Hematopoietic multipotent progenitor cell treated with erythropoietin and hydrocortisone succinate and interleukin-3 and kit ligand, for 8 days (in vitro differentiated cells): ENCODE measurements at regions not wholly inside any gene's neighbourhood (a gene's known extent, or its start where the extent isn't known, plus 50 kb on each side); places are given as distances from the start of the nearest gene placed in this dataset.
A peak's percentile ranks its signal among the peaks of the same experiment; 100 is the strongest.
"Not testable (repeated sequence)": the region's sequence is repeated elsewhere in the genome, so short reads cannot be mapped to it uniquely, and the experiment has no call there.

Experiments
- DNase-seq: peaks from one replicate; pipeline ENCODE4 v3.0.0-alpha.2; 2015

DNA sequence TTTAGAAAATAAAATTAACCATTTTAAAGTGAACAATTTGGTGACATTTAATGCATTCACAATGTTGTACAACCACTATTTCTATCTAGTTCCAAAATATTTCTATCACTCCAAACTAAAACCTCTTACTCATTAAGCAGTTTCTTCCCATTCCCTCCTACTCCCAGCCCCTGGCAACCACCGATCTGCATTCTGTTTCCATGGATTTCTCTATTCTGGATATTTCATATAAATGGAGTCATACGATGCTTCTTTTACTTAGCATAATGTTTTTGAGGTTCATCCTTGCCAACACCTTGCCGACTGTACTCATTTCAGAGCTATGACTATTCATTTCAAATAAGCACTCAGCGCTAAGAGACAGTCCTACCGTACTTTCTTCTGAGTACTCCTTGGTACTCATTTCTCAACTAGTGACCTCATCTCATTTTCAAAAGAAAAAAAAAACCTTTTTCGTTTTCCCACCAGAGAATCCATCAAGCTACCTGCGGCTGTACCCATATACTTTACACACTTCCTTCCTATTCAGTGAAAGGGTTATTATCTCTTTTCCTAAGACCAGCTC is 259.2 kb downstream of the UTRN start:
- DNase-seq = no peak

DNA sequence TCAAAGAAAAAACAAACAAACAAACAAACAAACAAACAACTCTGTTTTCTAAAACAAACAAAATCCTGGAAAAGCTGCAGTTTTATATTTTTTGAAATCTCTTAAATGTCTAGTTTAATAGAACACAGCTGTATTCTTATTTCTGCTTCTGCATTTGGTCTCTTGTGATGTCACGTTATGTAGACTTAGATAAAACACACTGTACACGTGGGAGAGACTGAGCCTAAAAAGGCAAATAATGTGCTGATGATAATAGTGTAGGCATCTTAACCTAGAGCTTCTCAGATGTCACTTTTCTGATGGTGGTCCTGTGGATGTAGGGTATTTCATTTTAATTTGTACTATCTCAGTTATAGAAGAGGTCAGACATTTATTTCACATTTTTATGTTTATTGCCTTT is 261.7 kb downstream of the UTRN start:
- no peak for DNase-seq

DNA sequence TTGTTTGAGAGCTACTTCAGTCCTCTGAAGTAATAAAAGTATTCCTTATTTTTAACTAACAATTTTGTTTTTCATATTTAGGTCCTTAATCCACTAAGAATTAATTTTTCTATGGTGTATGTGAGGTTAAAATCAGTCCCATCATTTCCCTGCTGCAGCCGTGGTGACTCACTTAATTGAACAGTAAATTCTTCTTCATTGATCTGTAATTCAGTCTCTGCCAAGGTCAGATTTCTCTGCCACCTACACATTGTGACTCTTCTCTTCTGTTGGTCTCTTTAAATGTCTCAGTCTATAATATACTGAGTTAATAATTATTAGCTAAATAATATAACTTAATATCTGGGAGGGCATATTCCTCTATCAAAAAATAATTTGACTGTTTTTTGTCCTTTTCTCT is 262.3 kb downstream of the UTRN start:
- no peak for DNase-seq

DNA sequence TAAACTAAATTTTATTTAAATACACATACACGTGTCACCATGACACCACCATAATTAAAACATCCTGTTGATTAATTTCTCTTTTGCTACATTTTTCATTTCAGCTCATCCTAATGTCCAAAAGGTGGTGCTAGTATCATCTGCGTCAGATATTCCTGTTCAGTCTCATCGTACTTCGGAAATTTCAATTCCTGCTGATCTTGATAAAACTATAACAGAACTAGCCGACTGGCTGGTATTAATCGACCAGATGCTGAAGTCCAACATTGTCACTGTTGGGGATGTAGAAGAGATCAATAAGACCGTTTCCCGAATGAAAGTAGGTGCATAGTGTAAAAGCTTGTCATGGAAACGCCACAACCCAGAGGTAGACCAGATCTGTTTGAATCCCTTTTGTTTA is 263.4 kb downstream of the UTRN start:
- DNase-seq = no peak

DNA sequence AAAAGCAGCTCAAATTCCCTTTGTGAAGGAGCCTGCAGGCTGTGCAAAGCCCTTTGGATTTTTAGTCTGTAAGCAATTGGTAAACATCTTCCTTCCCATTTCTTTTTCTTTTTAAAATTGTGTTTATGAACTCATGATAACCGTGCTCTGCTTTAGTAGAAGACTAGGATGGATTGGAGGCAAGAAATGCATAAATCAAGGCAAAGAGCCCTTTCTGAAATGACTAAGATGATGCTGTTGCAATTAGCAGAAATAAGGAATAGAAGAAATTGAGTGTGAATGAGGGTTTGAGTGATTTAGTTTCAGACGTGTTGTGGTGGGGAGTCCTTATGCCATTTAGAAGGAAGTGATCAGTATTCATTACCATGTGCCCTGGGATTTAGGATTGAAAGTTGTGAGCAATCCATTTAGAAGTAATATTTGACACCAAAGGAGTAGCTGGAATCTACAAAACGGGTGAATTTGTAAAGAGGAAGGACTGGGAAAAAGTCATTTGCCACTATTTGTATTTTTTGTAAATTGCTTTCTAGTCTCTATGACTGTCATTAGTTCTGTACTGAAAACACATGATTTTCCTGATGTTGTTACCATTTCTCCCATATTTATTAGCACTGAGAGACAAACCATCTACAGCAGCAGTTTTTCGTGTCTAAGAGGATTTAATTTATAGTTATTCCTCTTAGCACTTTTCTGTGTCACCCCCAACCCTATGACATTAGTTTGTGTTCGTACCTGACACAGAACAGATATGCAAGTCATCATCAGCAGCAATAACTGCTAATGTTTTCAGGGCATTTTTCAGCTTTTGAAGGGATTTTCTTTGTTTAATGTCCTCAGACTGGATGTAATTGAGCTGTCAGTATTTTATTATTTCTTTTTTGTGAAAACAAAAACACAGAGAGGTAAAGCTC is 265.0 kb downstream of the UTRN start:
- DNase-seq = no peak

DNA sequence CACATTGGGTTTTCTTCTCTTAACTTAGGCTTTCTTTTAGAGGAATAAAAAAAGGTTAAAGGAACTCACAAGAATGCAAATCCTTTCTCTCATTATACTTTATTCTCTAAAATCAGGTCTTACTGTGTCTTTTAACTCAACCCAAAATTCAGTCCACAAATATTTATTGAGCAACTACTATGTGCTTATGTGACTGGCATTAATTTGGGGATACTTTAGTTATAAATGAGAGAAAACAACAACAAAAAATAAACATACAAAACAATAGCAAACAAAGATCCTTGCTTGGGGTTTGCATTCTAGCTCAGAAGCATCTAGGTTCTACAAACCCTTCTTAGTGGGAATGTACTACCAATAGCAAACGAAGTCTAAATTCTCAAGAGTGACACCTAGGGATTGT is 266.2 kb downstream of the UTRN start:
- DNase-seq = no peak

DNA sequence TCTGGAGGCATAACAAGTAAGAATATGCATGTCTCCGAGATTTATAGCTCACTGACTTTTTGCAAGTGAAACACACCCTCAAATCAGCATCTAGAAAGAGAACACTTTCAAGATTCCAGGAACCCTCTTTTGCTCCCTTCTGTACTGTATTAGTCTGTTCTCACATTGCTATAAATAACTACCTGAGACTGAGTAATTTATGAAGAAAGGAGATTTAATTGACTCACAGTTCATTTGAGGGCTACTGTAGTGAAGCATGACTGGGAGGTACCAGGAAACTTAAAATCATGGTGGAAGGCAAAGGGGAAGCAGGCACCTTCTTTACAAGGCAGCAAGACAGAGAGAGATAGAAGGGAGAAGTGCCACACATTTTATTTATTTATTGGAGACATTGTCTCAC is 269.9 kb downstream of the UTRN start:
- DNase-seq = no peak

DNA sequence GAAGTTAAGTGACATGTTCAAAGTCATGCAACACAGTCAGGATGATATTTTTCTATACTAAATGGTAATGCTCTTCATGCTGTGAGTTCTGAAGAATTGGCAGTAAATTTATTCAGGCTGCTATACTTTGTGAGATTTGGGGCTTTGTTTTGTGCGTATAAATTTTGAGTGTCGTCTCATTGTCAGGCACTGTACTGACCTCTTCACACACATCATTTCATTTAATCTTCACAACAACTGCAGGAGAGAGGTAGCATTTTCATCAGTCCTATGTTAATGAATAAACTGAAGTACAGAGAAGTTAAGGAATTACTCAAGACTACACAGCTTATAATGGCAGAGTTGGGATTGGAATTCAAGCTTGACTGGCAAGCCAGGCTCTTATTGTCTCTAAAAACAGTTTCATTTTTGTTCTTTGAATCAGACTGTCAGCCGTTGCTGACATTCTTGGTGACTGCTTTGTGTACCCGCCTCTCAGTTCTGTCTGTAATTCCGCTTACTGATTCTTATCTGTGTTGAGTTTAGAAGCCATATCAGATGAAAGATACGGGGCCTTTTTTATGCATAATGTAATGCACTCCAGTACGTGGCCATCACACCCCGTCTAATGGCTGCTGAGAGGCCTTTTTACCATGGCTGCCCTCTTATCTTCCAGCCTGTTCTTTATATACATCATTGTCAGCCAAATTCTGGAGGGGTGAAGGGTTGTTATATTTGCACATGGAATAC is 274.9 kb downstream of the UTRN start:
- no peak for DNase-seq

DNA sequence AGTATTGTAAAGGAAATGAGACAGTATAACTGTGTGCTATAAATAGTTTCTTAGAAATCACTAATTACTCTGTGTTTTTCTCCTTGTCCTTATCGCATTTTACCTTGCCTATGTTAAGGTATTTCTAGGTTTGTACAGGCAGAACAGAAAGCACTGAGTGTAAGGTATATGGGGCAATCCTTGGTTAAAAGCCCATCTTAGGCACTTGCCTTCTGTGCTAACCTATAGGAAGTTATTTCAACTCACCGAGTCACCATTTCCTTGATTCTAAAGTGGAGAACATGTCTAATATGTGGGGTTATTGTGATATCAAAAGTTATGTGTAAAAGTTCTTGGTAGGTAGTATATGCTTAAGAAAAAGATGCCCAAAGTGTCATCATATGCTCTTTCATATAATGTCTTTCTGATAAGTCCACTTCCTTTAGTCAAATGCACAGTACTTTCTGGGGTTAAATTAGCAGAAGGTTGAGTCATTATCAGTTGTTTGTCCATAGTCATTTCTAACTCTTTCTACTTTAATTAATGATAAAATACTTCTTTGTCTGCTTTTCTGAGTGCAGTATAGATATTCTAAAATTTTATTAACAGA is 276.4 kb downstream of the UTRN start:
- no peak for DNase-seq

DNA sequence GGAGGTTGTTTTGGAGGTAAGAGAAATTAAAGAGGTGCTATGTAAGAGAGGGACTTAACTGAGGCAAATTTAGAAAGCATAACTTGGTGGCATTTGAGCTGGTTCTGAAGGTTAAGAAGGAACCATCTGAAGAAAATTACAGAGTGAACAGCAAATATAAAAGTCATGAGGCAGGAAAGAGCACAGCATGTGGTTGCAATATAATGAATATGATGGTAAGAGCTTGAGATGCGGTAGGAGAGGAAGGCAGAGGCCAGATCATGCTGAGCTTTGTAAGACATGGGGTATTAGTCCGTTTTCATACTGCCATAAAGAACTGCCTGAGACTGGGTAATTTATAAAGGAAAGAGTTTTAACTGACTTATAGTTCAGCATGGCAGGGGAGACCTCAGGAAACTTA is 279.1 kb downstream of the UTRN start:
- no peak for DNase-seq

DNA sequence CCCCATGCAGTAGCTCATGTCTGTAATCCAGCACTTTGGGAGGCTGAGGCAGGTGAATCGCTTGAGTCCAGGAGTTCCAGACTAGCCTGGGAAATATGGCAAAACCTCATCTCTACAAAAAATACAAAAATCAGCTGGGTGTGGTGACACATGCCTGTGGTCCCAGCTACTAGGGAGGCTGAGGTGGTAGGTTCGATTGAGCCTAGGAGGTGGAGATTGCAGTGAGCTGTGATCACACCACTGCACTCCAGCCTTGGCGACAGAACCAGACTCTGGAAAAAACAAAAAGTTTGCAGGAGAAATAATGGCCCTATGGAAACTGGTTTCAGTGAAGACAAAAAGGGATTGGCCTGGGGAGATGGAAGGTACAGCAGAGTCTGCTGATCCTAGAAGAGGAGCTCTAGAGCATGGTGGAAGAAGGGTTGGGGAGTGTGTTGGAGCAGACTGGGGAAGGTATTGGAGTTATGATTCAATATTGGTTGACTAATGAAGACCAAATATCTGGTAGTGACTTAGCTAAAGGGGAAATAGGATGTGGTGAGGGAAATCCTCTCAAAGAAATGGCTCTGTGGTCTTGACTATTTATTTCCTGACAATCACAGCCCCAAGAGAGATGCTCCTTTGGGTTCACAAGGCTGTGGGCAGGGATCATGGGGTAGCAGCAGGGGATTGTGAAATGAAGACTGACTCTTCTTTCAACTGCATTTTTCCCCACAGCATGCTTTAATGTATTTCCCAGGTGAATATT is 281.9 kb downstream of the UTRN start:
- no peak for DNase-seq

DNA sequence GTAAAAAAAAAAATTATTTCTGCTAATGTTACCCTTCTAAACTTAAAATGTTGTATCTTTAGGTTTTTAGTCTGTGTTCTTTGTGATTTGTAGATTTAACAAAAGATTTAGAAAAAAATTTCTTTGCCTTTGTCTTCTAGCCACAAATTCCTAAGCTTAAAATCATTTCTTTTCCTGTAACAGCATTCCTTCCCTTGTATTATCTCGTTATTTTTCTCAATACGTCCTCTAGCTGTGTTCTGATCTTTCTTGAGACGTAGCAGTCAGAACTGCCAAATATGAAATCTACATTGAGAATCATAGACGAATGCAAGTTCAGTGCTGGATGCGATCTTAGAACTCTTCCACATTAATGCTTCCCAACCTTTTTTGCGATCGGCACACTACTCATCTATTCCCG is 283.1 kb downstream of the UTRN start:
- DNase-seq = no peak

DNA sequence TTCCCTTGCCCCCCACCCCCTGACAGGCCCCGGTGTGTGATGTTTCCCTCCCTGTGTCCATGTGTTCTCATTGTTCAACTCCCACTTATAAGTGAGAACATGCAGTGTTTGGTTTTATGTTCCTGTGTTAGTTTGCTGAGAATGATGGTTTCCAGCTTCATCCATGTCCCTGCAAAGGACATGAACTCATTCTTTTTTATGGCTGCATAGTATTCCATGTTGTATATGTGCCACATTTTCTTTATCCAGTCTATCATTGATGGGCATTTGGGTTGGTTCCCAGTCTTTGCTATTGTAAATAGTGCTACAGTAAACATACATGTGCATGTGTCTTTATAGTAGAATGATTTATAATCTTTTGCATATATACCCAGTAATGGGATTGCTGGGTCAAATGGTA is 287.4 kb downstream of the UTRN start:
- DNase-seq = not testable (repeated sequence)

DNA sequence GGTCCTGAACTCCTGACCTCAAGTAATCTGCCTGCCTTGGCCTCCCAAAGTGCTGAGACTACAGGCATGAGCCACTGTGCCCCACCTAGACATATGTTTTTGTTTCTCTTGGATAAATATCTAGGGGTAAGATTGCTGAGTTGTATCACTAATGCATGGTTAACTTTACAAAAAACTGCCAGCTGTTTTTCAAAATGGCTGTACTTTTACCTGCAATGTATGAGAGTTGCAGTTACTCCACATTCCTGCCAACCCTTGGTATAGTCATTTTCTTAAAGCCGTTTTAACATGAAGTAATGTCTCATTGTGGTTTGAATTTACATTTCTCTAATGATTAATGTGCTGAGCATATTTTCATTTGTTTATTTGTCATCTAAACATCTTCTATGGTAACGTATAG is 289.7 kb downstream of the UTRN start:
- no peak for DNase-seq

DNA sequence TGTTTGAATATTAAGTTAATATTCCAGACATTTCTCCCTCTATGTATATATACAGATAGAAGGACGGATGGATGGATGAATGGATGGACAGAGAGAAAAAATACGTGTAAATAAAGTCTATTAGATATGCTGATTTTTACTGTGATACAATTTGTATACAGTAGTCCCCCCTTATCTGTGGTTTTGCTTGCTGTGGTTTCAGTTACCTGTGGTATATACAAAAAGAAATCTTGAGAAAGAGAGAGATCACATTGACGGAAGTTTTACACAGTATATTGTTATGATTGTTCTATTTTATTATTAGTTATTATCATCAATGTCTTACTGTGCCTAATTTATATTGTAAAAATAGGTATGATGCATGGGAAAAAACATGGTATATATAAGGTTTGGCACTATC is 290.2 kb downstream of the UTRN start:
- no peak for DNase-seq

DNA sequence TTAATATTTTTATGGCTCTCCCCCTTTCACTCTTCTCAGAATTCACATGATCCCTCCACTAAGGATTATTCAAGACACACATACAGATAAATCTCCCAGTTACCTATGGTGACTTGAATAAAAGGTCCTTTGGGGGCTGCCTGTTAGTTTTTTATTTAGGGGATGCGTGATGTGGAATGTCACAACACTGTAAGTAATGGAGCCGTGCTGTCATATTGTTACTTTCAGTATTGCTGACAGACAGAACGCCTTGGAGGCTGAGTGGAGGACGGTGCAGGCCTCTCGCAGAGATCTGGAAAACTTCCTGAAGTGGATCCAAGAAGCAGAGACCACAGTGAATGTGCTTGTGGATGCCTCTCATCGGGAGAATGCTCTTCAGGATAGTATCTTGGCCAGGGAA is 291.7 kb downstream of the UTRN start:
- DNase-seq = no peak

DNA sequence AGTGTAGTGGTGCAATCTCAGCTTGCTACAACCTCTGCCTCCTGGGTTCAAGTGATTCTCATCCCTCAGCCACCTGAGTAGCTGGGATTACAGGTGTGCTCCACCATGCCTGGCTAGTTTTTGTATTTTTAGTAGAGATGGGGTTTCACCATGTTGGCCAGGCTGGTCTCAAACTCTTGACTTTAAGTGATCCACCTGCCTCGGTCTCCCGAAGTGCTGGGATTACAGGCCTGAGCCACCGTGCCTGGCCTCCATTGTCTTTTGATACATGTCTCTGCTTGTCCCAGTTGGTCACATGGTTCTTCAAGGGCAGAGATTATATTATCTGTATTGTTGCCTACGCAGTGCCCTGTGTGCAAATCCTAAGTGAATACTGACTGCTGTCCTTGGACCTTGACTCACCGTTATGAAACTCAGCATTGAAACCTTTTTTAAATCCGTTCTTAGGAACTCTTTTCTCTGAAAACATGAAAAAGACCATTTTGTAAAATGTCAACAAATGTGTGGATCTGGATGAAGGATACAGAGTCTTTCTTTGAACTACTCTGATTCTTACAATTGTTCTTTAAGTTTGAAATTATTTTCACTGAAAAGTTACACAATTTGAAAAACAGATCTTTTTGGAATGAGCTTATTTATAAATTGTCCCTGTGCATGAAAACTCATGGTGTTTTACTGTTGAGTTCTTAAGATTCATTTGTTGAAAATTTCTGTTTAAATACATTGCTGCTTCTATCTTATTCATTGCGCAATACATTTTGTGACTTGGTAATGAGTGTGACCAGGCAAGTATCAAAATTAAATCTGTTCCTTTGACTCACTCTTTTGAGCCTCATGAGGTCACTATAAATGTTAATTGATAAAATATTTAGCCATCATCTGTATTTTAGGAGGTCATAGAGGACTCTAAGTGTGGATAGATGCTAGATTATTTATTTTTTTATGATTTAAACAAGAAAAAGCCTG is 293.5 kb downstream of the UTRN start:
- no peak for DNase-seq

DNA sequence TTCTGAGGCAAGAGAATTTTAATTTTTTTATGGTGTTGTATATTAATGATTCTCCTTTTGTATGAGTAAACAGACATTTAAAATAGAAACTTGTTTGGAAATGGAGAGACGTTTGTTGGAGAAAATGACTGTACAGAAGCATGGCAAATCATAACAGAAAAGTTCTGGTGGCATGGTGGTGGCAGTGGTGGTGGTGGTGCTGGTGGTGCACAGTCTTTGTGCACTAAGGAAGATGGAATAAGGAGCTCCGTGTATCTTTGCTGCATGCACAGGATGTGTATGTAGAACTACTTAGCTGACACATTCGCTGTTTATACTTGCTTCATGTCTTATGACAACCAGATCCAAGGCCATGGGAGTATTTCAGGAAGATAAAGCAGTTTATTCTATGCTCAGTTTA is 294.9 kb downstream of the UTRN start:
- DNase-seq = no peak

DNA sequence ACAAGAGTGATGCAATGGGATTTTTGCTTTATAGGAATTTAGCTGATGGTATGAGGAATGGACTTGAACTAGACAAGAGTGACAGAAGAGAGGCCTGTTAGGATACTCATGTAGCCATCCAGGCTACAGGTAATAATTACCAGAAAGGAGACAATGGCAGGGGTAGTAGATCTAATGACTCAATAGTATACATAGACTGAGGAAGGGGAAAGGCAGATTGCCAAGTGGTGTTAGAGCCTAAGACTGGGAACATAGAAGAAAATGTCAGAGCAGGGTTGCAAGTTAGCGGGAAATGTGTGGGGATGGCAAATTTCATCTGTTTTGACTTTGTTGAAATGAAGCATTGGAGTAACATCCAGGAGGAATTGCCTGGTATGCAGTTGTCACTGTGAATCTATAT is 295.6 kb downstream of the UTRN start:
- no peak for DNase-seq

DNA sequence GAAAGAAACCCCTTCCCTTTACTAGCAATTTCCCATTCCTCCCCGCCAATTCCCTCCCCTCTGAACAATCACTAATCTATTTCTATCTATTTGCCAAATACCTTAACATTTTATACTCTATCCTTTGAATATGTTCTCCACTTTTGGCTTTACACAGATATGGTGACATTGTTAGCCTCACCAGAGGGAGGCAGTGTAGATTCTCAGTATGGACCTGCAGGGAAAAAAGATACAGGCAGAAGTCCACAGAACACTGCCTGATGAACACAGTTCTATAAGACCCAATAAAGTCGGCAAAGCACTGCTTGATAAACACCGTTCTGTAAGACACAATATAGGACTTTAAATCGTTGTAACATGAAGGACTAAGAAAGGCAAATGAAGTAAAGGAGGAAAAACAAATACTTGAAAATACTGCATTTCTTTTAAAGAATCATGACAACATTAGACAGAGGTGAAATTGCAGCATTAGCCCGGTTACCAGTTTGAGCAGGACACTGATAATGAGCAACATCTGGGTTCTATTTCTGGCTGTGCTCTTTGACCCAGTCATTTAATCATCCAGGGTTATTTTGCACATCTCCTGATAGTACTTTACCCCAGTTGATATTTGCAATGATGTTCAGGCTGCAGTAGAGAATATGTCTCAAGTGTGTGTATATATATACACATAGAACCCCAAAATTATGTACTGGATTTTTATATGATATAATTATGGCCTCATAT is 296.8 kb downstream of the UTRN start:
- peak; percentile 50 for DNase-seq
